Fibroblast of pulmonary artery (primary cell): ENCODE measurements at regions not wholly inside any gene's neighbourhood (a gene's known extent, or its start where the extent isn't known, plus 50 kb on each side); places are given as distances from the start of the nearest gene placed in this dataset.

ENCODE experiments used
- DNase-seq: peaks from one replicate; pipeline ENCODE4 v3.0.0-alpha.2; 2010; ENCODE audit warnings: low read depth
- H3K4me3 ChIP-seq: replicated peaks from 2 replicates; pipeline ENCODE4 v1.5.1; 2011; ENCODE audit warnings: low read depth, mild to moderate bottlenecking, control low read depth, low read length, moderate library complexity
- CTCF ChIP-seq: IDR thresholded peaks from 2 replicates; pipeline ENCODE4 v1.5.1; 2011; ENCODE audit warnings: mild to moderate bottlenecking, control low read depth, low read length, inconsistent platforms; ENCODE audit errors: missing control alignments

- no peak for TF ChIP-seq CTCF
- no peak overlapping the region for H3K4me3 ChIP-seq
- DNase-seq = no peak
Measured at GRCh38 chr4:42344749-42345148, 52.5 kb upstream of the SHISA3 start.

GRCh38 chr4:42345962-42346544, 51.2 kb upstream of the SHISA3 start:
- H3K4me3 ChIP-seq = no peak overlapping the region
- TF ChIP-seq CTCF = no peak
- no peak for DNase-seq

- TF ChIP-seq CTCF = no peak
- DNase-seq = no peak
- H3K4me3 ChIP-seq = no peak overlapping the region
Measured at GRCh38 chr4:42347076-42347475, 50.2 kb upstream of the SHISA3 start.
